HG02970 (cell line): ENCODE measurements at regions not wholly inside any gene's neighbourhood (a gene's known extent, or its start where the extent isn't known, plus 50 kb on each side); places are given as distances from the start of the nearest gene placed in this dataset.
"Not testable (repeated sequence)": the region's sequence is repeated elsewhere in the genome, so short reads cannot be mapped to it uniquely, and the experiment has no call there.

Source experiments
- ATAC-seq: cut with Tn5 transposase; IDR thresholded peaks from one replicate; pipeline ENCODE4 v1.9.1; 2021; ENCODE audit warnings: mild to moderate bottlenecking, moderate library complexity, moderate number of reproducible peaks; ENCODE audit not compliant: unreplicated experiment, low FRiP score

DNA sequence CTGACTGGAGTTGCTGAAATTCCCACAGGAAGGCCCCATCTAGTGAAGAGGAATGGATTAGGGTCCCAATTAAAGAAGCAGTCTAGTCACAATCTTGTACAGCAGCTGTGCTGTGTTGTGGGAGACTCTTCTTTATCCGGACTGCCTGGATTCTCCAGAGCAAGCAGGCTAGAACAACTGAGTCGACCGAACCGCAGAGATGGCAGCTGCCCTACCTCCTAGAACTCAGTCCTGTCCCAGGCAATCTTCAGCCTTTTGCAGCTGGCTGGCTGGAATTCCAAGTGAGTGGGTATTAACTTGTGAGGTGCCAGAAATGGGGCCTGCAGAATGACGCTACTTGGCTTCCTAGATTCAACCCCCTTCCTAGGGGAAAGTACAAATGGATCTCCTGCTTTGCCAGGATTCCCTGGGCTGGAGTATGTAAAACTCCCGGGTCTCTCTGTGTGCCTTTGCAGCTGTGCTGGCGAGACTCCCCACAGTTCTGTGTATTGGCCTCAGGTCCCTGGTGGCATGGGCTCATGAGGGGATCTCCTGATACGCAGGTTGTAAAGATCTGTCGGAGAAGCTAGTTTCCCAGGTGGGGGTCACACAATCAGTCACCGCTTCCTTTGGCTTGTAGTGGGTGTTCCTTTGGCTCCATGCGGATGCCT lies 1952.6 kb upstream of the LRRTM1 start:
- ATAC-seq, result no peak

DNA sequence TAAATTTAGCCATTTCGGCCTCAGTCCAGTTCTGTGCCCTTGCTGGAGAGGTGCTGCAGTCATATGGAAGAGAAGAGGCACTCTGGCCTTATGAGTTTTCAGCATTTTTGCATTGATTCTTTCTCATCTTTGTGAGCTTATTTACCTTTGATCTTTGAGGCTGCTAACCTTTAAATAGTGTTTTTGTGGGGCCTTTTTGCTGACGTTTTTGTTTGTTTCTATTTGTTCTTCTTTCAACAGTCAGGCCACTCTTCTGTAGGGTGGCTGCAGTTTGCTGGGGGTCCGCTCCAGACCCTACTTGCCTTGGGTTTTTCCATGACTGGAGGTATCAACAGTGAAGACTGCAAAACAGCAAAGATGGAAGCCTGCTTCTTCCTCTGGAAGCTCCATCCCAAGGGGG lies 1951.7 kb upstream of the LRRTM1 start:
- ATAC-seq, result no peak

DNA sequence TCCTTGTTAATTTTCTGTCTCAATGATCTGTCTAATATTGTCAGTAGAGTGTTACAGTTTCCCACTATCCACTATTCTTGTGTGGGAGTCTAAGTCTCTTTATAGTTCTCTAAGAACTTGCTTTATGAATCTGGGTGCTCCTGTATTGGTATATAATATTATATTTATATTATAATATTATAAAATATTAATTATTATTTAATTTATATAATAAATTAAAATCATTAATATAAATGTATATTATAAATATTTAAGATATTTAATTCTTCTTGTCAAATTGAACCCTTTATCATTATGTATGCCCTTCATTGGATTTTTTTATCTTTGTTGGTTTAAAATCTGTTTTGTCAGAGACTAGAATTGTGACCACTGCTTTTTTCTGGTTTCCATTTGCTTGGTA lies 1950.2 kb upstream of the LRRTM1 start:
- ATAC-seq, result no peak

DNA sequence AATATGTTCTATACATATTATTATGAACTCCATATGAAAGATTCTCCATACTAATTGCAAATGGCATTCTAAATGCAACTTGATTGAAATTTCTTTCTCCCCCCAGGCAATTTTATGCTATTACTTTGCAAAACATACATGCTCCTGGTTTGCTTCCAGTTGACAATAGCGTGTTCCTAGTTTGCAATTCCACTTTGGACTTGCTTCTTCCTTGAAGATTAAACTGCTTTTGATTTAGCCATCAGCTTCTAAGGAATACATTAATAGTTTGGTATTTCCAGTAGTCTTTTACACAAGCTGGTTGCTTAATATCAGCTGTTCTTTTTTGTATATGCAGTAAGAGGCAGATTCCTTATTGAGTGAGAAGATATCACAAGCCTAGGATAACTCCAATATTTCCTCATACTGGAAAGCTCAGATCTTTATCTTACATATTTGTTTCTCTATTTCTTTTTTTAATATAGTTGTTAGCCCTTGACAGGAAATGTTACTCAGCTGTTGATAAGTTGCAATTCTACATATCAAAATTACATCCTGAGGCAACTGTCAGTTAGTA lies 1941.7 kb upstream of the LRRTM1 start:
- no peak for ATAC-seq

DNA sequence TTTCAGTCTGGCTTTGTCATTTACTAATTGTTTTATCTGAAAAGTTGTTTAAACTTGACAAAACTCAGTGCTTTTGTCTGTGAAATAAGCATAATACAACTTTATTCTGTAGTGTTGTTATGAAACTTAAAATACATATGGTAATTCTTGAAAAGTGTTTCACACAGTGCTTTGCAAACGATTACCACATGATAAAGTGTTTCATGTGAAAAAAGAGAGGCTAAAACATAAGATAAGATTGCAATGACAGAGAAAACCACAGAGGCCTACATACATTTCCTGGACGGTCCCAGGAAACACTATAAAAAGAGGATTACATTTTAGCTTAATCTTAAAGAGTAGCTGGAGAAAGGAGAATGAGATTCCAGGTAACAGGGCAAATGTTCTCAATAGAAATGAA lies 1934.6 kb upstream of the LRRTM1 start:
- ATAC-seq, result no peak

DNA sequence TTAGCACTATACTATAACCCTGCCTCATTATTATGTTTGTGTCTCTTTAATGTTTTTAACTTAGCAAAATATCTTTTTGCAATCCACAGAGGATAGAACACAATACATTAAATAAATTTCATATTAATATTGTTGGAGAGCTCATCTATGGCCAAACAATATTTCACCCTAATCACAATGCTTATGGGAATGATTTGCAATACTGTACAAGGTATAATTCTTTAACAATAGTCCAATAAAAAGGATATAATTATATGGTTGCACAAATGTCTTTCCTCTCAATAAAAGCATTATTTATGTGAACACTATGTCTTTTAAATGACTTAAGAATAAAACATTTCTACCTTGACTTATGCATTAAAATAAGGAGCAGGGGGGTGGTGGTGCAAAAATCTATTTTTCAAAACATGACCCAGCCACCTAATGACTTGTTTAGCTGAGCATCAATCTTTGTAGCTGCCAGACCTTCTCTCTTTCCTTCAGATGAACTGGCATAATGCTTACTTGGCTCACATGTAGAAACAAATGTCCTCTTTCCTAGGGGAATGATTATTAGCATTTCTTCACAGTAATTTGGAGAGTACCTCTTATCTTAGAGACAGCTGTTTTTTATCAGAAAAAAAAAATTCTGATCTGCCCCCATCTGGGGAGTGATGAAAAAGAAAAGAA lies 1933.6 kb upstream of the LRRTM1 start:
- no peak for ATAC-seq

DNA sequence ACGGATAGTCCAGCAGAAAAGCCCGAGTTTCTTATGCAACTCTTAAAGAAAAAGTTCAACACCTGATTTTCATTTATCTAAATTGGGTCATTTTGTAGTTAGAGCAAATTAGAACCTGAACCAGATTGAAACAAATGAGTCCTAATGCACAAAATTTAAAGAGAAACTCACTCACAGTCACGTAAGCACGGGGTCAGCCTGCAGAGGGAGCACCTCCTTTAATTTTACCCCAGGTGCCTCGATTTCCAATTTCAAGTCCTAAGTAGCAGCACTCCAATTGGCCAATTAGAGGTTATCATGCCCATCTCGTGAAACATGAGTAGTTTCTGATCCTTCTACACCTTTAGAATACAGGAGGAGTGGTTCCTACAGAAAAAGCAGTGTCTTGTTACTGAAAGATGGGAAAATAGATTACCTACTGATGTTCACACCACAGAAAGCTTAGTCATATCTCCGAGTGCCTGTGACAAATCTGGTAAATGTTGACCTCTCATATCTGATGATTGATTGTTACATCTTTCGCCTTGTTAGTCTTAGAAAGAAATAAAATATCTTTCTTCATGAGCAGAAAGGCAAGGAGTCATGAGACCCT lies 1929.8 kb upstream of the LRRTM1 start:
- no peak for ATAC-seq

DNA sequence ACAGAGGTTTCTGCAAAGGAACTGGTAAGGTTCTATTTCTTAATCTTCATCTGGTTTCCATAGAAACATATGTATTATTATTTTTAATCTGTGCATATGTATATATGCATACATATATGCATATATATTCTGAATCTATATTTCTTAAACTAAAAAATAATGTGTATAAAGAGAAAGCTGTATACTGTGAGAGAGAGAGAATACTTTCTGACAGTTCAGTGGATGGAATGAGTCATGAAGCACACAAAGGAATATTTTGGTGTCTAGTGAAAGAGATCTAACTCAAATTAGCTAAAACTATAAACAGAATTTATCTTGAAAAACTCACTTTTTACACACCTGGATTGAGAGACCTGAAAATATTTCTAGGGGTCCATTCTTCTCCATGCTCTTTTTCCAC lies 1929.3 kb upstream of the LRRTM1 start:
- no peak for ATAC-seq

DNA sequence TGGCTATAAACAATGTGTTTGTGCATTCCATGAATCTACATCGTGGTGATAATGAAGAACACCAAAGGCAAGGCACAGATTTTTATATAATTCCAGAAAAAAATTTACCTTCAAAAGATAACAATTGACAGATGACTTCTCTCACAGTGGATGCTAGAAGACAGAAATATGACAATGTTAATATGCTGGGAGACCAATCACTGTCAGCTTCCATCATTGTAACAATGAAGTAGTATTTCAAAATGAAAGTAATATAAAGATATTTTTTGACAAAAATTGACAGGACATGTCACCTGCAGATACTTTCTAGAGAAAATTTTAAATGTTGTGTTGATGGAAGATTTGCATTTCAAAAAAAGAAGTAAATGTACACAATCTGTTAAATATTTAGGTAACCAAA lies 1925.9 kb upstream of the LRRTM1 start:
- no peak for ATAC-seq

DNA sequence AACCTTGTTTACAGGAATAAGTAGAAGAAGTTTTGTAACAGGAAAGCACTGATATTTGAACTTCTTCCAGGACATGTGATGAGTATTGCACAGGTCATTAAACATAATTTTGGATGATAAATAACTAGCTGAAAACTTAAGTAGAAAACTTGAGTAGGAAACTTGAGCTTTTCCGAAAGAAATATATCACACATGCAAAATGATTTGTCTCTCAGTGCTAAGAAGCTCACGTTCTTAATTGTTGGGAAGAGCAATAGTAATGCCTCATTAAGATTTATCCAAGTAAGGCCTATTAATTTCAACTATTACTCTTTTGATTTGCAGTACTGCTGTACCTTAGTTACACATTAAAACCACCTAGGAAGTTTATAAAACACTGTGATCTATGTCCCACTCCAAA lies 1921.9 kb upstream of the LRRTM1 start:
- ATAC-seq, result no peak

DNA sequence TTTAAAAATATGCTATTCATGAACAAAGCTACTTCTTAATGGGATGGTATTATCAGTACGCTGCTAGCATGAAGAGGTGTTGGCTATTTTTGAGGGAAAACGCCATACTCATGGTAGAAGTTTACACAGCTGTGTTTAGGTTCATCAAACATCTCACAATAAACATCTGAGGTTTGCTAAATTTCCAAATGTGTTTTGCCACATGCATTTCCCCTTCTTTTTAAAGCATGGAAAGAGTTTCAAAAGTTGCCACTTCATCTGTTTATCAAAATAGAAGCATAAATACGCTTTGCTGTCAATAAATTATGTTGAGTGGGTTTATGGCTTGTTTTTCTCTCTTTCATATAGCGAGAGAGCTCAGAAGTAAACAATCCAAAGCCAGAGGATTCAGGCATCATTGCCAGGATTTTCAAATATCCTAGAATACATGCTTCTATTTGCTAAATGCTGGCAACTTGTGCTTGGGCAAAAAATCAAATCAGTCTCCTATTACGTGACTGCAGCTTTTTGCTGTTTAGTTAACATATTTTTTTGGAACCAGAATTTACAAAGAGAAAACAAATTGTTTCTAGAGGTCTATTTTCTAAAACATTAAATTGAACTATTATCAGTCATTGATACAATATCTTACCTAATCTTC lies 1919.9 kb upstream of the LRRTM1 start:
- ATAC-seq, result no peak

DNA sequence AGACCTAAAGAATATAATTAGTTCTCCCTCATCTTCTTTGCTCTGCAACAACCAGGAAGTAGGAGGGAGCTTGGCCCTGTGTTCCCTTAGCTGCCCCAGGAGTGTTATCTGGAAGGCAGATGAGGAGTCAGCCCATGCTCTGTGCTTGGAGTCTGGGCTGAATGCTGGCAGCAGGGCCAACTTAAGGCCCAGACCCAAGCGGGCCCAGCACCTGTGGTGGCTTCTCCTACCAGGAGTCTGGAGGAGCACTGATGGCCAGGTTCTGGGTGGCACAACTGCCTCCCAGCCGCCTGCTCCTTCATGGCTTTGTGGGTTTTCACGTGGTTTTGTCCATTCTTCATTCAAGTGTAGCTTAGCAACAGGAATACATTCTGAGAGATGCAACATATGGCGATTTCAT lies 1910.7 kb upstream of the LRRTM1 start:
- ATAC-seq, result no peak

DNA sequence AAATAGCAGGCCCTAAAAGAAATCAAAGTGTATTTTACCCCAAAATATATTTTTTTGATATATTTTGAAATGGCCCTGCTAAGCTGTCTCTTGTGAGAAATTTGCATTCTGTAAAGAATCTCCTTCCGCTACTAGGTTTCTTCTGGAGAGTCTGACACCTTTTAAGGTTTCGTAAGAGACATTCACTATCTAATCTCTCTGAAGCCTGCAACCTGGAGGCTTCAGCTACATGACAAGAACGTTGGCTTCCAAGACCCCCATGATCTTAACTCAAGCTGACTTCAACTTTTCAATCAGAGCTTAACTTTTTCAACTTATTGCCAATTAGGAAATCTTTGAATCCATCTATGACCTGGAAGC lies 1894.9 kb upstream of the LRRTM1 start:
- no peak for ATAC-seq

DNA sequence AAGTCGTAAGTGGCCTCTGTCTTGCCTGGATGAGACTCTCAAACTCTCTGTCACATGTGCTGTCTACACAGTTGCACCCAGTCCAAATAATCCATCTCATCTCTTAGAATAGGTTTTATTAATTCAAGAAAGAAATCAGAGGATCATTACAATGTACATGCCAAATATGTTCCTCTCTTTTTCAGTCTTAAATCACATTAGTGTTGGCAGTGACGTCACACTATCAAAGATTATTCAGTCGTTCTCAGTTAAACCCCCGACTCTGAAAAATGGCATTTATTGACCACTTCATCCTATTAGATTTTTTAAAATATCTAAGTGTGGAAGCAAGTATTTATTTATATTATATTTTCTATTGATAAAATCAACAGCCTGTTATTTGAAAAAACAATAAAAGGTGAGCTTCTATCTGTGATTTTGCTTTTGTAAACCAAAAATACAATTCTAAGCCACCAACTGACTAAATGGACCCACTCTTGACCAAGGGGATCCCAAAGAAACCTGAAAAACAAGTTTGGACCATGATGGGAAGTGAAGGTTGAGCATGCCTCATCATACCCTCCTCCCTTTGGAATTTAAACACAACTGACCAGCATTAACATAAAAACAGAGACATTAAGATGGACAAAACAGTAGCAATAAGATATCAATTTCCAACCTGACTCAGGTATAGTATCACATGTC lies 1894.4 kb upstream of the LRRTM1 start:
- ATAC-seq, result no peak

DNA sequence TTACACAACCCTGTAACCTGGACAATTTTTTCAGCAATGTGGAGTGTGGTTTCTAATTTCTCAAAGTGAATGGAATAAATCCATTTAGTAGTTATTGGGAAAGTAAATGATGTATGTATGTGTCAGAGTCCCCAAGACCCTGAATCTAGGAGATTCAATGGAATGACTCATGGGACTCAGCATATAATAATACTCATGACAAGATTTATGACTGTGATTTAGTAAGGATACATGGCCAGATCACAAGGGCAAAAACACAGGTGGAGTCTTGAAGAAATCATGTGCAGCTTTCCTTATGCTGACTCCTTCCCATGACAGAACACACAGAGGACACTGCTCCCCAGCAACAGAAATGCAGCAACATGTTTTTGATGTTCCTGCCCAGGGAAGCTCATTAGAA lies 1877.7 kb upstream of the LRRTM1 start:
- no peak for ATAC-seq

DNA sequence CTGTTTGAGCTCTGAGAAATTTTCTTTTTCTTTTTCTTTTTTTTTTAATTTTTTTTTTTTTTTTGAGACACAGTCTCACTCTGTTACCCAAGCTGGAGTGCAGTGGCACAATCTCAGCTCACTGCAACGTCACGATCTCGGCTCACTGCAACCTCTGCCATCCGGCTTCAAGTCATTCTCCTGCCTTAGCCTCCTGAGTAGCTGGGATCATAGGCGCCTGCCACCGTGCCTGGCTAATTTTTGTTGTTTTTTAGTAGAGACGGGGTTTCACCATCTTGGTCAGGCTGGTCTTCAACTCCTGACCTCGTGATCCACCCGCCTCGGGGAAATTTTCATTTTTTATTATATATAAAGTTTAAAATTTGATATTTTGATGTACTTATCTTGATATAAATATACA lies 1870.7 kb upstream of the LRRTM1 start:
- ATAC-seq, result not testable (repeated sequence)

DNA sequence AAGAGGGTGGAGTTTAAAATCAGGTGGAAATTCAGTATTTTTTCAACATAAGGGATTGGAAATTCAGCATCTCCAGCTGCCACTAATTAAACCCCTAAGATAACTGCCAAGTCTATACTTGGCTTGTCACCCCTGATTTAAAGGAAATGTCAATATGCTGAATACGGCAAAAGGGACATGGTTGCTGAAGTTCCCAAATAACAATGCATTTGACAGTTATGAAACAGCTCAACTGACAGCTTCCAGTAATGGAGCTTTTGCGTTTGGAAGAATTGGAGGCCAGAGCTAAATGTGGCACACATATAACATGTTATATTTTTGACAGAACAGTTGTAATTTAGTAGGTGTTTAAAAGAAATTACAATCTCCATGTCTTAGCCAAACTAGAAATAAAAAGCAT lies 1867.9 kb upstream of the LRRTM1 start:
- no peak for ATAC-seq

DNA sequence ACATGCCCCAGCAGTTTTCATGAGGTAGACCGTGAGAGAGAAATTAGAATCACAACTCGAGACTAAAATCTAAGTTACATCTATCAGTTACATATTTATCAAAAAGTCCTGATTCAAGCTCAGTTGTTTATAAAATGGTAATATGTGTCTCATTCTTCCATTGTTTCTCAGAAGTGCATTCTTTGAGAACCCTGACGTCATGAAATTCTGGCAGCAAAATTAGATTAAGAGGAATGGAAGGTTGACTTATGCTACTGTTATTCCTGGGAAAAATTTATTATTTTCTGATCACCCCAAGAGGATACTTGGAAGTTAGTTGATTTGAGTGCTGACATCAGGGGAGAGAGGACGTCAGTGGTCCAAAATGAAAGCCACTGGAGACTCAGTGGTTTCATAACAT lies 1864.8 kb upstream of the LRRTM1 start:
- no peak for ATAC-seq

DNA sequence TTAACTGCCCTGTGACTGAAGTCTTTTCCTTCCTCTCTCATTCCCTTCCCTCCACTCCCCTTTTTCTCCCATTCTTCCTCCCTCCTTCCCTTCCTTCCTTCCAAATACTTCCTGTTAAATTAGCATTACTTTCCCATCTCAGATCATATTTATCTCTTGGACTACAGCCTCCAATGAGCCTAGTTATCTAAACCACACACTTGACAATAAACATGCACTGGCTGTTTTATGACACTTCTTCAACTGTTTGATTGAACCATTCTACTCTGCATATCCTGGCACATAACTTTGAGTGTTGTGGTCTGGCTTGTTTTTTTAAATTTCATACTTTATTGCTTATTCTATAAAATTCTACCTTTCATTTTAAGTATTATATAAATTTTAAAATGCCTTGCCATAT lies 1860.8 kb upstream of the LRRTM1 start:
- no peak for ATAC-seq

DNA sequence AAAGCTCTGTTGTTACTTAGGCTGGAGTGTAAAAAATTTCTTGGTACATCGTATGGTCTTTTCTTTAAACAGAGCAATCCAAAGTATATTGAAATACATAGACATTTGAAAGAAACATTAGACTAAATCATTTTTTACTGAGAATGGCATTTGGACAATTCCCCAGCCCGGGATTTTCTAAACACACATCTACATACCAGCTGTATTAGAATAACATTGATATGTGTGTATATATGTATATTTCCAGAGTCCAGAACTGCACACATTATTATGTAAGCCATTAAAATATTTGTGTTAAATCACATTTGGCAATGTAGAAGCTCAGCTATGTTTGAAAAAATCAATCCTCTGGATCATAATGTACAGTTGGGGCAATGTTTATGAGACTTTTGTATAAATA lies 1853.6 kb upstream of the LRRTM1 start:
- no peak for ATAC-seq

DNA sequence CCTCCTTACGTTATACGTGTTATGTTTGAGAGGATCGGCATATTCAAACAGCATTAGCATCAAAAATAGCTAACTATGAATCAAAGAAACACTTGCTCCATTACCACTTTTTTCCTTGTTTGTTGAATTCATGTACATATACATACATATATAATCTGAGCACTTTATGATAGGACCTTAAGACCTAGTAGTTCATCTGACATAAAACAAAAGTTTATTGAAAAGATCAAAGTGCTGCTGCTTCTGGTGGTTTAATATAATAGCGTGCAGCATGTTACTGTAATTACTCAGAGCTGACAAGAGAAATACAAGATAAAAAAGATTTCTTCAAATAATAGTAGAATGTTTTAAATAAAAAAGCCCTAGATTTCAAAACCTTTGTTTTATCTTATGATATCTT lies 1850.9 kb upstream of the LRRTM1 start:
- no peak for ATAC-seq
